GM18507 (cell line): ENCODE measurements at regions not wholly inside any gene's neighbourhood (a gene's known extent, or its start where the extent isn't known, plus 50 kb on each side); places are given as distances from the start of the nearest gene placed in this dataset.

Experiments used
- DNase-seq: peaks from one replicate; pipeline ENCODE4 v3.0.0; 2011; ENCODE audit warnings: low read depth; ENCODE audit not compliant: insufficient read length; ENCODE audit errors: extremely low spot score
- FAIRE-seq: peaks from 2 replicates; lab custom pipeline; 2011; peaks lifted over from hg19 to GRCh38; lab: Jason Lieb, UNC

DNA sequence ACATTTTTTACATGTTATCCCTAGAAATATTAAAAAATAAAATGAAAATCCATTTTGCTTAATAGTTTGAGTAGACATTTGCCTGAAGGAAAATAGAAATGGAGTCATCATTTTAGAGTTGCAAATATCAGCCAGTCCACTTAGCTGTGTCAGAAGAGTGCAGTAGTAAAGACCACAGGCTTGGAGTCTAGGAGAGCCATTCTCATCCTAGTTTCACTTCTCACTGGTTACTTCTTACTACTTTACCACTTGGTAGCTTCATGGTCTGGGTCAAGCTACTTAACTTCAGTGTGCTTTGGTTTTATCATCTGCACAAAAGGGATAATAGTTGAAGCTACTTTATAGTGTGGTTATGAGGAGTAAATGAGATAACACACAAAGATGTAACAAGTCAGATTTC is 286.5 kb upstream of the NBEA start:
- no peak for DNase-seq
- FAIRE-seq: no peak

DNA sequence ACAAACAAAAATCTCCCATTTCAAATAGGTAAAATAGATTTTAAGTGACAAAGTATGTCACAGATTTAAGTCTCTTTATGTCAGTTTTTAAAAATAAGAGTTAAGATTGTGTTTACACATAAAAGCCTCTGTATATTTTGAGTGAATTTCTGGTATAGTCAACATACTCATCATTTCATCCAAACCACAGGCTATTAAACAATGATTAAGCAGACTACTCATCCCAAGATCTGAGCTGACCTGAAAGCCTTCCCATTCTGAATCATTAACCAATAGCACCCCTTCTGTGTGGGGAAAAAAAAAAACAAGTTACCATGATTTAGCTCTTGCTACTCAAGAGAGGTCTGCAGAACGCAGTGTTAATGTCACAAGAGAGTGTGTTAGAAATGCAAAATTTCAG is 284.4 kb upstream of the NBEA start:
- no peak for FAIRE-seq
- DNase-seq: no peak

DNA sequence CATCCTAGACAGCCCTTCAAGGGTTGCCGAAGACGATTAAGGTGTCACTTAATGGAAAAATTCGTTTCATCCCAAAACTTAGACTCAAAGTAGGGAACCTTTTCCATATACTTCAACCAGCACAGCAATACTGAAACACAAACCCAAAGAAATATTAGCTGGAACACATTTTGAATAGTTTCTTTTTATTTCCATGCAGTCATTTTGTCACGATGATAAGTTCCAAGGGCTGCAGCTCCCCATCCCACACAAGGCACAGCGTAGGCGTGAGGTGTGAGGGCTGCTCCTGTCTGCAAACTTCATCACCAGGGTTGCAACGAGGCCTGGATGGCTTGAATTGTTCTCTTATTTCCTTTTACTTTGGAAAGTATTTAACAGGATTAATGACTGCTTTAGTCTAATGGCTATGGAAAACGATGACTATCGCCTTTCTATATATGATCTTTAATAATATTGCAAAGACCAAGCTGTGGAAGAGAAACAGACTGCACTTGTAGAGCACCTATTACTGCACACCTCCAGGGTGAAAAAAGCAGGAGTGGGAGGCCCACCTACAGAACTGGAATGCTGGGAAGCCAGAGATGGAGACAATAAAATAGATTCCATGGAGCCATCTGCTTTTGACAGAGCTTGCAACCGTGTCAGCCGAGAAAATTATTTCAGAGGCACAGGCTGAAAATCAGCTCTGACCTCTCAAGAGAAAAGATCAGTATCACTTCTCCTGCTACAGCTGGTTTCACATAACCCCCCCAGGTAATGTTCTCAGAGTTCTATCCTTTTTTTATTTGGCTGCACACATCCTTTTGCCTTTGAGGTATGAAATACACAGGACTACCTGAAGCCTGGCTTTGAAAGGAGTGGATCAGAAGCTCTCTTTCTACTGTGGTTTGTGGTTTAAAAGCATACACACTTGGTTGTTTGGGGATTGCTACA is 274.5 kb upstream of the NBEA start:
- no peak for FAIRE-seq
- DNase-seq: no peak

DNA sequence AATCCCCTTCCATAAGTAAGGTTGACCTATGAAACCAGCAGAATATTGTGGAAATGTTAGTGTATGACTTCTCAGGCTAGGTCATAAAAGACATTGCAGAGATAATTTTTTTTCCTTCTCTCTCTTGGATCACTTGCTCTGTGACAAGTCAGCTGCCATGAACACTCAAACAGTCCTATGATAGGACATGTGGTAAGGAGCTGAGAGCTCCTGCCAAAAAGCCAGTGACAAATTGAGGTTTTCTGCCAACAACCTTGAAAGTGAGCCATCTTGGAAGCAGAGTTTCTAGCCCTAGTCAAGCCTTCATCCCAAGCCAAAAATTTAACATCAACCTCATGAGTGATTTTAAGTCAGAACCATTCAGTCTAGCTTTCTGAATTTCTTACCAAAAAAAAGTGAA is 270.9 kb upstream of the NBEA start:
- DNase-seq (no peak), FAIRE-seq (no peak)

DNA sequence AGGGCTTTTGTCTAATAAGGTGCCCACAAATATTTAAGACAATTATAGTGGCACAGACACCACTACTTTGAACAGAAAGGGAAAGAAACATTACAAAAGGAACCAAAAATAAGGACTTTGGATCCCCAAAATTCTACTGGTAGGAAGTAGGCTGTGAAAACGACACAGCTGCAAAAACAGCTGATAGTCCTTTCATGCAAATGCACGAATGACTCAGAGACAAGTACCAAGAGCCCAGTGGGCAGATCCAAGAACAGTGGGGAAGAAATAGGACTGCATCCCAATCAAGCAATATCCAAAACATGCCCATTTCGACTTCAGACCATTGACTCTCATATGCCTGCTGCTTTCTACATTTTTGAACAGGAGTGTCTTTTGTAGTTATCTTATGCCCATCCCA is 269.4 kb upstream of the NBEA start:
- no peak for DNase-seq
- FAIRE-seq: no peak

DNA sequence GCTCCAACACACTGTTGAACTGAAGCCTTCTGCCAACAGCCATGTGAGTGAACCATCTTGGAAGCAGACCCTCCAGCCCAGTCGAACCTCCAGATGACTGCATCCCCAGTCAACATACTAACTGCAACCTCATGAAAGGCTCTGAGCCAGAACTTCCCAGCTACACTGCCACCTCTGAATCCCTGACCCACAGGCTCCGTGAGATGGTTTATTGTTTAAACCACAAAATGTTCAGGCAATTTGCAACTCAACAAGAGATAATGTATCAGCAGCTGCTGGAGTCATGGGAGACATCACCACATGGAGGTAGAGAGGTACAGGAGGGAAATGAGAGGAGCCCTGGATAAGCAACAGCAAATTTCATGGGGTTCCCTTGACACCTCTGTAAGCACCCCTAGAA is 266.4 kb upstream of the NBEA start:
- FAIRE-seq: no peak
- DNase-seq: no peak

DNA sequence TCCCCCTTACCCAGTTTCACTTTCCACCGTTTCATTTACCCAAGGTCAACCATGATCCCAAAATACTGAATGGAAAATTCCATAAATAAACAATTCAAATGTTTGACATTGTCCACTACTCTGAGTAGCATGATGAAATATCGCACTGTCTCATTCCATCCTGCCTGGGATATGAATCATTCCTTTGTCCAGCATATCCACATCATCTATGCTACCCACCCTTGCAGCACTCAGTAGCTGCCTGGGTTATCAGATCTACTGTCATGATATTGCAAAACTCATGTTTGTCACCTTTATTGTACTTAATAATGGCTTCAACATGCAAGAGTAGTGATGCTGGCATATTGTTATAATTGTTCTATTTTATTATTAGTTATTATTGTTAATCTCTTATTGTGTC is 263.9 kb upstream of the NBEA start:
- DNase-seq (no peak), FAIRE-seq (no peak)

DNA sequence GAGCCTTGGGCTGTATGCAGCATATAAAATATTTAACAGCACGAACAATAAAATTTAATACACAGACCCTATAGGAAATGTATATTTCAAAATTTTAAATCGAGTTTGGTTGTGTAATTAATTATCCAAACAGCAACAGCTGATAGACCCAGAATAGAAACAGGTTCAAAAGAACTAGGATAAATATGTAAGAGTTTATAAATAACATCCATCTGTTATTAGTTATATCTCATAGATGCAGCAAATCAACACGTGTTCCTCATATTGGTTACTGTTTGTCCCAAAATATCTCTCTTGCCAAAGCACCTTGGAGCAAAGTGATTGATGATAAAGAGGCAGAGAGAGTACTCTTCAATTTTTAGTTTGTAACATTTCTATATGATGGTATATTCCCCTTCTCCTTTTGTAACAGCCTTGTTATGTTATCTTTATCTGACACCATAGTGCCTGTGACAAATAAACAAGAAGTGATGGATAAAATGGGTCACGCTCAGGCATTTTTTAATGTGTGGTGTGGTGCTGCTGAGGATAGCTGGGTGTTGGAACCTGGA is 260.6 kb upstream of the NBEA start:
- FAIRE-seq (no peak), DNase-seq (no peak)

DNA sequence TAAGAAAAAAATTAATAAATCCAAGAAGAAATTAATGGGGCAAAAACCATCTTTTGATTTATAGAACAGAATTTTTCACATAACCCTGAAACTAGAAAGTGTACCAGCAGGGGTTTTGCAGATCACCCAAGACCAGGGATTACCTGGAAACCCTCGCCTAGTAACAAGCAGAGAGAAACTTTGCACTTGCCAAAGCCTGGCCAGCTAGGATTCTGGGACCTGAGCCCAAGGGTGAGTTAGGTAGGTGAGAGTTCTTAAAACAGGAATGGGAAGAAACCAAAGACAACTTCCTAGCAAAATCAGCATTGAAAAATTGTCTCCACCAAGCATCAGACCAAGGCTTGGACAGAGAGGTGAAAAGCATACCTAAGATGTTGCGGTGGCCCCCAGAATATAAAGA is 247.0 kb upstream of the NBEA start:
- FAIRE-seq (no peak), DNase-seq (no peak)

DNA sequence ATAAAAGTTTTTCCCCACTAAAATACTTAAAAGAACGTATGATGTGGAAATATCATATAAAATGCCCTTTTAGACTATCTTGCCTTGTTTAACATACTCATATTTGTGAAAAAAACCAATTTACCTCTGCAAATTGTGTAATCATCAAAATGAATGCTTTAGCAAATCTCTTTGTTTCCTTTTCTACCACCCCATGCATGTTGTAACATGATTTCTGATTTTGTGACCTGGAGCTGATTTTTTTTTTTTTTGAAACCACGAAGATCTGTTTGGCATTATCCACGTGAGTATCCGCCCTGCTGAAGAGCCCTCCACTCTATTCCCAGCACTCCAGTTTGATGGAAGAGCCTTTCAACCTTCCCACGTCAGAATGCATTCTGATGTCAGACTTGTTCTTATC is 245.8 kb upstream of the NBEA start:
- no peak for FAIRE-seq
- DNase-seq: no peak

DNA sequence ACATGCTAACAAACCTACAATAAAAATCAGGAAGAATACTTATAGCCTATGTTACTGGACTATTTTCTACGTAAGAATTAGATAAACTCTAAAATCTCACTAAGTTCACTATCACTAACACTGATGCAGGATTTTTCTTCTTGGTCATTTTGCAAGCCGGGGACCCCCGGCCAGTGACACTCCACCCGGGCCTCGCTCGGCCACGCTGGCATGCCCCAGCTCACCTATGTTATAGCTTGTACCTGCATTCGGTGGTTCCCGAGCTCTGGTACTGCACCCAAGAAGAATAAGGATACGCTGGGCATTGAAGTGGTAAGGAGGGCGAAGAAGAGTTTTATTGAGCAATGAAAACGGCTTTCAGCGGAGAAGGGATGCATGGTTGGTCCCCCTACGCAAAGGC is 245.3 kb upstream of the NBEA start:
- no peak for FAIRE-seq
- DNase-seq: no peak

DNA sequence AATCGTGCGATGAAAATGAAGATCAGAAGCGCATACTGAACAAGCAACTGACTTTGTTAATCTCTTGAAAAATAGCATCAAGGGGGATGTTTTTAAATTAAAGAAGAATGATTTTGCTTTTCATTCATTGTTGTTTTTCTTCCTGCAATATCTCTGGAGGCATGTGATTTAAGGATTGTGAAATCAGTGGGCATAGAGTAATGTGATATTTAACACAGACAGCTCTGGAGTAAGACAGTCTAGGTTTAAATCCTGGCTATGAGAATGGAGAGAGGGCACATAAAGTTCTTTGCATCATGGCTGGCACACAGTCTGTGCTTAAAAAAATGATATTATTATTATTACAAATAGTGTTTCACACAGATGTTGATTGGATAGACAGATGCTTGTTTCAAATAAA is 243.1 kb upstream of the NBEA start:
- FAIRE-seq: no peak
- no peak for DNase-seq

DNA sequence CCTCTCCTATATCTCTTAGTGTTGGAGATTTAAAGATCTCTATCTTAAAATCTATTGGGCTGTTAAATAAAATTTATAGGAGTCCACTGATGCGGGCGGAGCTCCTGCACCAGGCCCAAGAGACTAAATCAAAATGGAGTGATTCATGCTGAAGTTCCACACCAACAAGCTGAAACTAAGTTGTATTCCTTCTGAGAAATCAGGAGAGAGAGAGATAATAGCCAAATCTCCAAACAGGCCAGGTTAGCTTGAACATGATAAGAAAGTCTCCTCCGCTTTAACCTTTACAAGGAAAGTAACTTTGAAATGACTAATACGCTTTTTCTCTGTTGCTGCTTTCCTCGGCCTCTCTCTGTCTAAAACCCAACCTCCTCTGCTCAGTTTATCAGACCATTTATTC is 241.9 kb upstream of the NBEA start:
- DNase-seq (no peak), FAIRE-seq (no peak)

DNA sequence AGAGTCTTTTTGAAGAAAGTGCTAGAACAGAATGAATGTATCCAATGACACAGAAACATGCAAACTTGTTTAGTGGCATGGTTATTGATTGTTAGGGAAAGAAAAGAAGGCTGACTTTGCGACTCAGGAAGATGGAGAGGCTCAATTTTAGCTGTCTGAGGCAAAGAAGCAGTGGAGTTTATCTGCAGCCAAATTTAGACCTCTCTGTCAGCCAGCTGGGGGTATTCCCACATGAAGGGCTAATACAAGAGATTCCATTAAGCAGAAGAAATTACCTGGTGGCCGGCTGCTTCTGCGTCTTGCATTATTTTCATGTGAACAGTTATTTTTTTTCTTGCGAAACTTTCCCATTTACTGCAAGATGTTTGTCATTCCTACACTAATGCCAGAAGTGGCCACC is 240.2 kb upstream of the NBEA start:
- FAIRE-seq: no peak

DNA sequence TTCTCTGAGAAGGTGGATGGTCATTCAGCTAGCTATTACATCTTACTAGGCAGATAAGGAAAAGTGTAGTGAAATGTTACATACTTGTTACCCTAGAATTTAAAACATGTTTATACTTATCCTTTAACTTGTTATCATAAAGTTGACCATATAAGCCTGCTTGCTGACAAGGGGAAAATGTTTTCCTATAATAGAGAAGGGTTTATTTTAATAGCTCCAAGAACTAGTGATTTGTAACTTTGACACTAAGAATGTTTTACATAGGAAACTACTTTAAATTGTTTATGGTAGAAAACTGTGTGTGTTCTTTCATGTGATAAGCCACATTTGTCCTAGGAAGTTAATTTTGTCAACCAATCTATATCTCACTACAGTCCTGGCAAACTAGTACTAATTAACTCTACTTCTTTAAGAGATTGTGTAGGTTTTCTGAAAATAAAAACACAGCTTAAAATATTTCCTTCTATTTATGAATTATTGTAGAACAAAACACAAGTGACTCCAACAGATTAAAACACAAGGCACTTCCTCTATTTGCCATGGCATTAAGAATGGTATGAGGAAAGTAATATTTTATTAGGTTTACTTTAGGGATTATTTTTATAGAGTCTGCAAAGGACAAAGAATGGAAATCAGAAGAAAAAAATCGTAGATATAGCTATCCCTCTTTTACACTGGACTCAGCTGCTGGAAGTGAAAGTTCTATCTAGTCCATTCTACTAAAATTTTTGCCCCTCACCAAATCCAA is 233.3 kb upstream of the NBEA start:
- DNase-seq (no peak), FAIRE-seq (no peak)

More for the DNA sequence above, 240.2 kb upstream of the NBEA start:
- no peak for DNase-seq

DNA sequence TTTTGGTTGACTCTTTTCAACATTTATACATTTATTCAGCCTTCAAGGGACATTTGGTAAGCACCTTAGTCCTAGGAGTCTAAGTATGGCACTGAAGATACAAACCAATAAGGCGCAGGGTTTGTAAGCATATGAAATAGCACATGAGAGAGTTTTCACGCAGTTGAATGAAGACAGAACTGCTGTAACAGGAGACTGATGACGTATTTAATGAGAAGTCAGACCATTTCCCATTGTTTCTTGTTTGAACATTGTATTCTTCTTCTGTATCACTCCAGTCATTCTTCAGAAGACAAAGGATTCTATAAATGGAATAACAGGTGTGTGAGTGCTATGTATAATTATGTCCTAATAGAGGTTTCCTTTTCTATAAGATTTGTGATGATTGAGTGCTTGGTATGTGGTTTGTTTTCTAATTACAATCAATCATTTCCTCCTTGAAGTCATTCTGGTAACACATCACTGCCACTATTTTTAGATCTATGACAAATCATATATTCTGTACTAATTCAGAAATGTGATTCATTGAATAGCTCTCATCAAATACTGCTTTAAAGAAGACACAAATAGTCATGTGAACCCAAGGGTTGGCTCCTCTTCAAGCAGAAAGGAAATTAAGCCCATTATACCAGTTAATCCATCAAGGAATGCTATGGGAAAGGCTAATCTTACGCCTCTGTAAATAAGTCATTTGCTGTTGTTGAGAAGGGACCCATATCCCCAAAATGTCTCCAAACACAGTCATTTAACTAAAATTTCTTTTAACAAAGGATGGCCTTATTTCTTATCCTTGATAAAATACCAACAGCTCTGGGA is 222.8 kb upstream of the NBEA start:
- DNase-seq (no peak), FAIRE-seq (no peak)

DNA sequence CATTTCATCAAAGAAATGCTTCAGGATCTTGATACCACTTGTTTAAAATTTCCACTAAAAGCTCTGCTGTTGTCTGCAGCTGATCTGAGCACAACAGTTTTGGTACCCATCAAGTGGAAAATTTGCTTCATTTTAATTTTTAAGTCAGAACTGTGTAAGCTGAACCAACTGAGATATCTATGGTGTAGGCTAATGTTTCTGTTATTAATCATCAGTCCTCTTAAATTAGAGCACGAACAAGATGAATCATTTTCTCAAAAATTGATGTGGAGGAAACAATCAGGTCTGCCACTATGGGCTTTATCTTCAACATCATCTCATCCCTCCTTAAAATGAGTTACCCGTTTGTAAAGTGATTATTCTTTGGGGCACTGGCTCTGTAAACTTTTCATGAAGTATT is 221.5 kb upstream of the NBEA start:
- FAIRE-seq (no peak), DNase-seq (no peak)

DNA sequence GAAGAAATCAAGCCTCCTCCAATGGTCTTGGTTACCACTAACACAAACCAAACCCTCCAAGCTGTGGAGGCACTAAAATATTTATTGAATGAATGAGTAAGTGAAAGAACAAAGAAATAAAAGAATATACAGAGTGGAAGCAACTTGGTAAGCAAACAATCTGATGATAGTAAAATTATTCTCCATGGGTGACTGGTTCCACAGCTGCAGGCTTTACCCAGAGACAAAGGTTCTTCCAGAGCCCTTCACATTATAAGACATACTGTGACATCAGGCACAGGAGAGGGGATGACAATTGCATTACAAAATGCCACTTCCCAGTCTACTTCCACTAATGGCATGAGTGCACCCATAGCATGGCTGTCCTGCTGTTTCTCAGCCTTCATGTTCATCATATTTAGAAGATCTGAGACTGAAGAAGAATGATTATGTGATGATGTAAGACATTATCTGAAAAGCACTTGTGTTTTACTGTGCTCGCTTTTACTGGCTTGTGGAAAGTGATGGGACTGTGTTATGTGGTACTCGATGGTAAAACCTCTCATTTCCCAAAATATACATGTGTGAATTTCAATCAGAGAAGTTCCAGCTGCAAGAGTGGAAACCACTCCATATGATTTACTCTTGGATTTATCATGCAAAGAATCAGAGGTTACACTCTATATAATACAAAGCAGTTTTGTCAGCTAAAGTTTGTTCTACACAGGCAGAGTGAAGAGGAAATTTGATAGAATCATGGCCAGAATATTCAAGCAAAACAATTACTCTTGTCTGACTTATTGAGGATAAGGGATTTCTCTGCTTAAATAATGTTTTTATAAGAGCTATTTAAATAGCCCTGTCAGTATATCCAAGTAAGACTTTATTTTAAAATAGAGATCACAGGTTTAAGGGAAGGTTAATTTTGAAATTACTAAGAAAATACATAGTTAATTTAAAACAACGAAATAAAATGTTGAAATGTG is 220.2 kb upstream of the NBEA start:
- FAIRE-seq (no peak), DNase-seq (no peak)

DNA sequence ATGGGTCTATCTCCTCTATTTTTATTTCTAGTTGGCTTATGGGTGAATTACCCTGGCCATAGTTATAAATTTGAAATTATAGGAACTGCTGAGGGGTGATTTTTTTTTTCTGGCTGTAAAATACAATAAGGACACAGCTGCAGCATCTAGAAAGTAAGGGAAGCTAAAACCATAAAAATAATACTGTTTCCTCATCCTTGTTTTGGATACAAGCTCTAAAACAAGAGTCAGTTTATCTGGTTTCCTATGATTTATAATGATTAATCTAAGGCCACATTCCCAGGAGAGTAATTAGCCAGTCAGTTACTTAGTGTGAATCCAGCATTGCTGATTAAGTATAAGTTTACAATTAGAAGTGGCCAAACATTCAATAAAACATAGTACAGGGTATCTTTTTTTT is 219.1 kb upstream of the NBEA start:
- FAIRE-seq (no peak), DNase-seq (no peak)
